ENCODE measurements at regions not wholly inside any gene's neighbourhood (a gene's known extent, or its start where the extent isn't known, plus 50 kb on each side); places are given as distances from the start of the nearest gene placed in this dataset.
"Not testable (repeated sequence)": the region's sequence is repeated elsewhere in the genome, so short reads cannot be mapped to it uniquely, and the experiment has no call there.

GRCh38 chr11:98307827-98308491 lies 712.8 kb upstream of the CNTN5 start:
- Mint-ChIP-seq H3K9me3 (no peaks in the 10 kb centered on the region), H3K27ac (no peak overlapping the region), H3K4me1 (ENCODE audit: low read depth) (no peaks in the 10 kb centered on the region), H3K36me3 (ENCODE audit: low read depth) (no peaks in the 10 kb centered on the region), H3K4me3 (no peak overlapping the region), H3K27me3 (no peaks in the 10 kb centered on the region)
- intact Hi-C loops (cut with micrococcal nuclease): no loop called here
- DNase-seq: no peak
- CTCF ChIA-PET: no interaction called here
- no peak for ATAC-seq
- TF ChIP-seq CTCF (IDR thresholded peaks at IDR 0.05): no peak
- POLR2A ChIA-PET: no interaction called here

GRCh38 chr11:98330306-98330705 lies 690.4 kb upstream of the CNTN5 start:
- CTCF ChIA-PET; DNase-seq; H3K4me1 Mint-ChIP-seq (ENCODE audit: low read depth); H3K27ac Mint-ChIP-seq; POLR2A ChIA-PET; H3K9me3 Mint-ChIP-seq; intact Hi-C loops (cut with micrococcal nuclease); ATAC-seq; H3K27me3 Mint-ChIP-seq; H3K36me3 Mint-ChIP-seq (ENCODE audit: low read depth); H3K4me3 Mint-ChIP-seq: not testable (repeated sequence)

GRCh38 chr11:98358551-98358950 lies 662.2 kb upstream of the CNTN5 start:
- no peaks in the 10 kb centered on the region for H3K4me1 Mint-ChIP-seq (ENCODE audit: low read depth)
- ChIA-PET POLR2A (no interaction called here), CTCF (no interaction called here)
- intact Hi-C loops (cut with micrococcal nuclease): no loop called here
- no peaks in the 10 kb centered on the region for H3K27me3 Mint-ChIP-seq
- H3K36me3 Mint-ChIP-seq (ENCODE audit: low read depth): no peaks in the 10 kb centered on the region
- TF ChIP-seq CTCF (IDR thresholded peaks at IDR 0.05): no peak
- DNase-seq (no peak), ATAC-seq (no peak)
- H3K27ac Mint-ChIP-seq: no peak overlapping the region
- peaks cover 1% of the 10 kb centered on the region for H3K9me3 Mint-ChIP-seq
- H3K4me3 Mint-ChIP-seq: no peak overlapping the region

GRCh38 chr11:98365190-98365589 lies 655.6 kb upstream of the CNTN5 start:
- POLR2A ChIA-PET: no interaction called here
- Mint-ChIP-seq H3K9me3 (peaks cover 3% of the 10 kb centered on the region), H3K27ac (no peak overlapping the region), H3K36me3 (ENCODE audit: low read depth) (no peaks in the 10 kb centered on the region), H3K27me3 (no peaks in the 10 kb centered on the region), H3K4me3 (no peak overlapping the region), H3K4me1 (ENCODE audit: low read depth) (no peaks in the 10 kb centered on the region)
- no peak for ATAC-seq
- CTCF ChIA-PET: no interaction called here
- TF ChIP-seq CTCF (IDR thresholded peaks at IDR 0.05): no peak
- intact Hi-C loops (cut with micrococcal nuclease): no loop called here
- DNase-seq: no peak

GRCh38 chr11:98365941-98366340 lies 654.8 kb upstream of the CNTN5 start:
- H3K9me3 Mint-ChIP-seq: peaks cover 6% of the 10 kb centered on the region
- H3K36me3 Mint-ChIP-seq (ENCODE audit: low read depth): no peaks in the 10 kb centered on the region
- H3K27ac Mint-ChIP-seq: no peak overlapping the region
- no peaks in the 10 kb centered on the region for H3K4me1 Mint-ChIP-seq (ENCODE audit: low read depth)
- DNase-seq (no peak), ATAC-seq (no peak)
- TF ChIP-seq CTCF (IDR thresholded peaks at IDR 0.05): no peak
- no peaks in the 10 kb centered on the region for H3K27me3 Mint-ChIP-seq
- ChIA-PET CTCF (no interaction called here), POLR2A (no interaction called here)
- H3K4me3 Mint-ChIP-seq: no peak overlapping the region
- intact Hi-C loops (cut with micrococcal nuclease): no loop called here

- DNase-seq (no peak), ATAC-seq (no peak)
- no peak overlapping the region for H3K4me3 Mint-ChIP-seq
- no peaks in the 10 kb centered on the region for H3K4me1 Mint-ChIP-seq (ENCODE audit: low read depth)
- ChIA-PET POLR2A (no interaction called here), CTCF (no interaction called here)
- intact Hi-C loops (cut with micrococcal nuclease): no loop called here
- TF ChIP-seq CTCF (IDR thresholded peaks at IDR 0.05): no peak
- no peaks in the 10 kb centered on the region for H3K27me3 Mint-ChIP-seq
- no peaks in the 10 kb centered on the region for H3K36me3 Mint-ChIP-seq (ENCODE audit: low read depth)
- no peak overlapping the region for H3K27ac Mint-ChIP-seq
- peaks cover 2% of the 10 kb centered on the region for H3K9me3 Mint-ChIP-seq
Measured at GRCh38 chr11:98390391-98390790, 630.4 kb upstream of the CNTN5 start.

- H3K36me3 Mint-ChIP-seq (ENCODE audit: low read depth); H3K9me3 Mint-ChIP-seq; H3K27ac Mint-ChIP-seq; DNase-seq; H3K4me3 Mint-ChIP-seq; POLR2A ChIA-PET; H3K4me1 Mint-ChIP-seq (ENCODE audit: low read depth); CTCF ChIA-PET; H3K27me3 Mint-ChIP-seq; ATAC-seq; intact Hi-C loops (cut with micrococcal nuclease): not testable (repeated sequence)
Measured at GRCh38 chr11:98394500-98394899, 626.2 kb upstream of the CNTN5 start.
